IMR-90 (cell line): ENCODE measurements at regions not wholly inside any gene's neighbourhood (a gene's known extent, or its start where the extent isn't known, plus 50 kb on each side); places are given as distances from the start of the nearest gene placed in this dataset.

Experiments used
- ATAC-seq: fragments of 200-7000 bp; cut with Tn5 transposase; 2 replicates; pipeline ENCODE4 v1.9.1; 2020; ENCODE audit warnings: low read depth, mild to moderate bottlenecking, moderate library complexity
- BruUV-seq: library from RNA; stranded (reverse); fragments of 400-500 nt; replicated peaks from 2 replicates; lab custom pipeline; 2021; lab: Mats Ljungman, UMichigan
- CTCF ChIA-PET: fragments of 300-600 bp; formaldehyde crosslinking; extraction: SDS; loops from one replicate; lab custom pipeline; 2021; ENCODE audit warnings: antibody characterized with exemption; lab: Yijun Ruan, JAX
- POLR2A ChIA-PET: fragments of 300-600 bp; sonication (Branson Sonifier 250); formaldehyde crosslinking; loops from one replicate; lab custom pipeline; 2022; ENCODE audit warnings: antibody characterized with exemption; ENCODE audit not compliant: unreplicated experiment; lab: Charles Lee
- DNase-seq: peaks from one replicate; pipeline ENCODE4 v3.0.0; 2013
- H2AFZ ChIP-seq: replicated peaks from 2 replicates; pipeline ENCODE3; 2013; ENCODE audit warnings: low read length, mild to moderate bottlenecking; ENCODE audit not compliant: poor library complexity
- H2AK5ac ChIP-seq: 2 replicates; pipeline ENCODE4 v1.6.1; 2013; ENCODE audit warnings: low read depth, low read length, inconsistent platforms
- H2AK9ac ChIP-seq: replicated peaks from 2 replicates; pipeline ENCODE3; 2013; ENCODE audit warnings: mild to moderate bottlenecking, low read depth, low read length, moderate library complexity; ENCODE audit not compliant: poor library complexity
- H2BK120ac ChIP-seq: 2 replicates; pipeline ENCODE4 v1.6.1; 2013; ENCODE audit warnings: low read depth, low read length, inconsistent platforms
- H2BK15ac ChIP-seq: 3 replicates; pipeline ENCODE4 v1.6.1; 2013; ENCODE audit warnings: low read depth, low read length, inconsistent platforms
- H2BK20ac ChIP-seq: 2 replicates; pipeline ENCODE4 v1.6.1; 2013; ENCODE audit warnings: low read depth, mild to moderate bottlenecking, inconsistent platforms, low read length, moderate library complexity
- H2BK5ac ChIP-seq: 2 replicates; pipeline ENCODE4 v1.6.1; 2013; ENCODE audit warnings: mild to moderate bottlenecking, low read depth, low read length, inconsistent platforms; ENCODE audit not compliant: poor library complexity, severe bottlenecking
- H3K14ac ChIP-seq: replicated peaks from 2 replicates; pipeline ENCODE4 v1.6.1; 2013; ENCODE audit warnings: low read depth, low read length, inconsistent platforms
- H3K18ac ChIP-seq: 2 replicates; pipeline ENCODE4 v1.6.1; 2013; ENCODE audit warnings: low read depth, low read length, control low read depth
- H3K23ac ChIP-seq: 2 replicates; pipeline ENCODE4 v1.6.1; 2013; ENCODE audit warnings: low read depth, low read length, inconsistent platforms
- H3K27ac ChIP-seq: 2 replicates; pipeline ENCODE4 v1.5.1; 2013; ENCODE audit warnings: mild to moderate bottlenecking, control low read depth, low read length; ENCODE audit not compliant: insufficient read depth
- H3K27me3 ChIP-seq: 2 replicates; pipeline ENCODE4 v1.6.1; 2013; ENCODE audit warnings: low read length; ENCODE audit not compliant: control insufficient read depth, insufficient read depth
- H3K36me3 ChIP-seq: 2 replicates; pipeline ENCODE4 v1.6.1; 2013; ENCODE audit warnings: low read length, mixed read lengths; ENCODE audit not compliant: control insufficient read depth, insufficient read depth
- H3K4ac ChIP-seq: 2 replicates; pipeline ENCODE4 v1.6.1; 2013; ENCODE audit warnings: low read depth, low read length, inconsistent platforms
- H3K4me1 ChIP-seq: 2 replicates; pipeline ENCODE4 v1.6.1; 2013; ENCODE audit warnings: low read length, mixed read lengths; ENCODE audit not compliant: control insufficient read depth, insufficient read depth
- H3K4me2 ChIP-seq: 2 replicates; pipeline ENCODE4 v1.6.1; 2013; ENCODE audit warnings: low read depth, mild to moderate bottlenecking, control low read depth, low read length, moderate library complexity
- H3K4me3 ChIP-seq: 2 replicates; pipeline ENCODE4 v1.5.1; 2013; ENCODE audit warnings: low read depth, mild to moderate bottlenecking, control low read depth, low read length, moderate library complexity; ENCODE audit not compliant: insufficient read depth
- H3K56ac ChIP-seq: 2 replicates; pipeline ENCODE4 v1.6.1; 2013; ENCODE audit warnings: low read length, inconsistent platforms; ENCODE audit not compliant: insufficient read depth; ENCODE audit errors: extremely low read depth
- H3K79me1 ChIP-seq, 2 experiments: 2 replicates each; pipeline ENCODE4 v1.6.1; 2013; ENCODE audit warnings: low read length in 2 of 2, inconsistent platforms in 1 of 2, low read depth in 1 of 2
- H3K9ac ChIP-seq: 2 replicates; pipeline ENCODE4 v1.6.1; 2013; ENCODE audit warnings: low read depth, low read length, control low read depth
- H3K9me1 ChIP-seq: 2 replicates; pipeline ENCODE4 v1.6.1; 2013; ENCODE audit warnings: low read length, inconsistent platforms; ENCODE audit not compliant: insufficient read depth
- H3K9me3 ChIP-seq: 2 replicates; pipeline ENCODE4 v1.6.1; 2013; ENCODE audit warnings: low read length; ENCODE audit not compliant: control insufficient read depth, insufficient read depth
- H4K20me1 ChIP-seq: 2 replicates; pipeline ENCODE4 v1.6.1; 2013; ENCODE audit warnings: low read length, inconsistent platforms; ENCODE audit not compliant: insufficient read depth
- H4K5ac ChIP-seq: 2 replicates; pipeline ENCODE4 v1.6.1; 2013; ENCODE audit warnings: mild to moderate bottlenecking, low read depth, low read length, control low read depth
- H4K8ac ChIP-seq, 2 experiments: 2 replicates each; pipeline ENCODE4 v1.6.1; 2013; ENCODE audit warnings: low read depth in 2 of 2, low read length in 2 of 2, control low read depth in 1 of 2, inconsistent platforms in 1 of 2
- H4K91ac ChIP-seq: 2 replicates; pipeline ENCODE4 v1.6.1; 2013; ENCODE audit warnings: low read depth, low read length, inconsistent platforms; ENCODE audit not compliant: insufficient read depth
- BHLHE40 ChIP-seq: fragments of 150-350 bp; IDR thresholded peaks from 2 replicates; pipeline ENCODE4 v1.6.1; 2016; ENCODE audit warnings: mild to moderate bottlenecking, low read depth, low read length
- CHD1 ChIP-seq: IDR thresholded peaks from 2 replicates; pipeline ENCODE4 v1.6.1; 2012; ENCODE audit warnings: low read depth, low read length, improper control_type of control experiment
- ELK1 ChIP-seq: fragments of 150-350 bp; IDR thresholded peaks from 2 replicates; pipeline ENCODE4 v1.6.1; 2016; ENCODE audit warnings: low read depth, mild to moderate bottlenecking, low read length, moderate library complexity, borderline replicate concordance
- FOS ChIP-seq: fragments of 150-350 bp; IDR thresholded peaks from 2 replicates; pipeline ENCODE4 v1.6.1; 2016; ENCODE audit warnings: low read depth, low read length
- MAFK ChIP-seq: IDR thresholded peaks from 2 replicates; pipeline ENCODE4 v1.6.1; 2012; ENCODE audit warnings: low read depth, low read length, improper control_type of control experiment
- NFE2L2 ChIP-seq: fragments of 150-350 bp; IDR thresholded peaks from 2 replicates; pipeline ENCODE4 v1.6.1; 2016; ENCODE audit warnings: low read depth, mild to moderate bottlenecking, low read length
- POLR2A ChIP-seq: IDR thresholded peaks from 2 replicates; pipeline ENCODE4 v1.6.1; 2012; ENCODE audit warnings: mild to moderate bottlenecking, low read depth, low read length
- RAD21 ChIP-seq: IDR thresholded peaks from 2 replicates; pipeline ENCODE4 v1.6.1; 2012; ENCODE audit warnings: low read length, improper control_type of control experiment
- RFX5 ChIP-seq: IDR thresholded peaks from 2 replicates; pipeline ENCODE4 v1.8.0; 2012; ENCODE audit warnings: low read depth, mild to moderate bottlenecking, low read length, moderate library complexity
- USF2 ChIP-seq: fragments of 150-350 bp; IDR thresholded peaks from 2 replicates; pipeline ENCODE4 v1.6.1; 2017; ENCODE audit warnings: mild to moderate bottlenecking, antibody characterized with exemption, low read length, low read depth
- WGBS, 2 experiments: methylation state at CpG; one replicate each; pipeline versions ENCODE4 v1.1.5 to v1.1.7; 2013; ENCODE audit warnings: missing lambda C conversion rate in 2 of 2; ENCODE audit not compliant: insufficient read length in 1 of 2; ENCODE audit errors: extremely low coverage in 2 of 2; 5-methylcytosine and 5-hydroxymethylcytosine counted together
- dilution Hi-C: fragments of 300-500 bp; cut with HindIII; formaldehyde crosslinking; loops from one replicate; pipeline ENCODE4 v1.14.3; 2018; ENCODE audit warnings: low sequenced_read_pairs; ENCODE audit not compliant: unreplicated experiment
- in situ Hi-C: fragments of 300-500 bp; cut with MboI; formaldehyde crosslinking; loops from 3 replicates; pipeline ENCODE4 v1.14.3; 2019; ENCODE audit warnings: low sequenced_read_pairs, inconsistent platforms, mixed read lengths
- intact Hi-C: fragments of 100-400 bp; cut with micrococcal nuclease; formaldehyde crosslinking; loops from 2 replicates; pipeline ENCODE4 v1.10.0; 2022

GRCh38 chr16:62933929-62934328 lies 897.7 kb upstream of the CDH8 start:
- H3K4ac ChIP-seq = no peak overlapping the region
- intact Hi-C loops (no loop called here), in situ Hi-C loops (no loop called here), dilution Hi-C loops (no loop called here)
- no peak overlapping the region for H4K91ac ChIP-seq
- no peaks in the 10 kb centered on the region for H3K4me1 ChIP-seq
- POLR2A ChIA-PET = no interaction called here
- CTCF ChIA-PET = no interaction called here
- H2BK5ac ChIP-seq = no peak overlapping the region
- H3K9me3 ChIP-seq = peaks cover 2% of the 10 kb centered on the region; the same call in 1 of the 2 replicates
- H3K36me3 ChIP-seq = no peaks in the 10 kb centered on the region
- no peak overlapping the region for H3K27ac ChIP-seq
- H3K4me2 ChIP-seq = no peak overlapping the region
- BruUV-seq = no TSS peak
- H3K4me3 ChIP-seq = no peak overlapping the region
- no peak overlapping the region for H2BK20ac ChIP-seq
- H3K9ac ChIP-seq = no peak overlapping the region
- no peak overlapping the region for H3K18ac ChIP-seq
- H3K9me1 ChIP-seq = no peaks in the 10 kb centered on the region
- H3K56ac ChIP-seq = no peak overlapping the region
- H2AFZ ChIP-seq = no peak overlapping the region
- no peaks in the 10 kb centered on the region for H3K27me3 ChIP-seq
- no CpG with 5 or more reads among the region's 4 CpGs for WGBS, 2 experiments
- DNase-seq = no peak
- H2AK5ac ChIP-seq = no peak overlapping the region
- no peak overlapping the region for H3K23ac ChIP-seq
- no peak overlapping the region for H4K5ac ChIP-seq
- H2BK15ac ChIP-seq = no peak overlapping the region
- no peaks in the 10 kb centered on the region for H3K79me1 ChIP-seq
- H4K8ac ChIP-seq = no peak overlapping the region
- H4K20me1 ChIP-seq = no peaks in the 10 kb centered on the region
- H3K14ac ChIP-seq = no peak overlapping the region
- no peak for ATAC-seq
- H2AK9ac ChIP-seq = no peak overlapping the region
- no peak for TF ChIP-seq FOS
- no peak for TF ChIP-seq USF2
- TF ChIP-seq CHD1 = no peak
- no peak for TF ChIP-seq RFX5
- no peak for TF ChIP-seq NFE2L2
- no peak for TF ChIP-seq RAD21
- TF ChIP-seq POLR2A = no peak
- TF ChIP-seq BHLHE40 = no peak
- no peak for TF ChIP-seq MAFK
- no peak for TF ChIP-seq ELK1
- H2BK120ac ChIP-seq = no peak overlapping the region
